Effector memory CD8-positive, alpha-beta T cell (primary cell): ENCODE measurements at regions not wholly inside any gene's neighbourhood (a gene's known extent, or its start where the extent isn't known, plus 50 kb on each side); places are given as distances from the start of the nearest gene placed in this dataset.

Experiments
- ATAC-seq: fragments of 150-1000 bp; cut with Tn5 transposase; replicated peaks from 2 replicates; pipeline ENCODE4 v1.10.0; 2021; ENCODE audit warnings: mild to moderate bottlenecking, moderate library complexity
- DNase-seq, 3 experiments: peaks; one replicate each; pipeline ENCODE4 v3.0.0; 2021
- H3K27ac Mint-ChIP-seq, 2 donors: one replicate each; pipeline ENCODE4 v1.8.0; 2022; ENCODE audit warnings: mild to moderate bottlenecking in 2 of 2, mixed read lengths in 2 of 2, moderate library complexity in 2 of 2
- H3K27me3 Mint-ChIP-seq, 2 donors: one replicate each; pipeline ENCODE4 v1.8.0; 2022; ENCODE audit warnings: mixed read lengths in 2 of 2
- H3K36me3 Mint-ChIP-seq: one replicate; pipeline ENCODE4 v1.8.0; 2022; ENCODE audit warnings: mild to moderate bottlenecking, moderate library complexity, mixed read lengths; ENCODE audit not compliant: insufficient read depth
- H3K4me1 Mint-ChIP-seq, 2 donors: one replicate each; pipeline ENCODE4 v1.8.0; 2022; ENCODE audit warnings: low read depth in 2 of 2, mixed read lengths in 2 of 2
- H3K4me3 Mint-ChIP-seq, 2 donors: one replicate each; pipeline ENCODE4 v1.8.0; 2022; ENCODE audit warnings: mild to moderate bottlenecking in 2 of 2, mixed read lengths in 2 of 2, moderate library complexity in 2 of 2
- H3K9me3 Mint-ChIP-seq, 2 donors: one replicate each; pipeline ENCODE4 v1.8.0; 2022; ENCODE audit warnings: mixed read lengths in 2 of 2

GRCh38 chr10:131747791-131748190 is 153.0 kb upstream of the PPP2R2D start:
- Mint-ChIP-seq H3K4me3 (no peak overlapping the region), H3K27me3 (peaks cover 26 to 65% of the 10 kb centered on the region in 2 donors), H3K36me3 (no peaks in the 10 kb centered on the region), H3K27ac (no peak overlapping the region), H3K4me1 (peaks cover 0 to 7% of the 10 kb centered on the region in 2 donors), H3K9me3 (no peaks in the 10 kb centered on the region)
- ATAC-seq (no peak), DNase-seq (no peak)

DNA sequence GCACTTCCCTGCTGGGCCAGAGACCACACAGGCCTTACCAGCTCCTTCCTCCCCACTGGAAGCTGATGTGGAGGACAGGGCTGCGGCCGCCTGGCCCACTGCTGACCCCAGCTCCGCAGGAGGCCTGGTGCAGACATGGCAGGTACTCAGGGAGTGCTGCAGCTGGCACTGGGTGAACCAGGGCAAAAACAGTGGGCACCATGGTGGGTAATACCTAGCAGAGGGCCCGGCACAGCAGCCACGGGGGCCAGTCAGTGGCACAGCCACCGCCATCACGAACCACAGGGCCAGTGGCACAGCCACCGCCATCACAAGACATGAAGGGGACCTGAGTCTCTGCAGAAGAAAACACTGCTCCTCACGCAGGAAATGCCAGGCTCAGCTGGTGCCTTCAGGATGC is 152.6 kb upstream of the PPP2R2D start:
- ATAC-seq (no peak), DNase-seq (no peak)
- Mint-ChIP-seq H3K9me3 (no peaks in the 10 kb centered on the region), H3K4me1 (peaks cover 0 to 7% of the 10 kb centered on the region in 2 donors), H3K4me3 (no peak overlapping the region), H3K27me3 (peaks cover 26 to 61% of the 10 kb centered on the region in 2 donors), H3K27ac (no peak overlapping the region), H3K36me3 (no peaks in the 10 kb centered on the region)

DNA sequence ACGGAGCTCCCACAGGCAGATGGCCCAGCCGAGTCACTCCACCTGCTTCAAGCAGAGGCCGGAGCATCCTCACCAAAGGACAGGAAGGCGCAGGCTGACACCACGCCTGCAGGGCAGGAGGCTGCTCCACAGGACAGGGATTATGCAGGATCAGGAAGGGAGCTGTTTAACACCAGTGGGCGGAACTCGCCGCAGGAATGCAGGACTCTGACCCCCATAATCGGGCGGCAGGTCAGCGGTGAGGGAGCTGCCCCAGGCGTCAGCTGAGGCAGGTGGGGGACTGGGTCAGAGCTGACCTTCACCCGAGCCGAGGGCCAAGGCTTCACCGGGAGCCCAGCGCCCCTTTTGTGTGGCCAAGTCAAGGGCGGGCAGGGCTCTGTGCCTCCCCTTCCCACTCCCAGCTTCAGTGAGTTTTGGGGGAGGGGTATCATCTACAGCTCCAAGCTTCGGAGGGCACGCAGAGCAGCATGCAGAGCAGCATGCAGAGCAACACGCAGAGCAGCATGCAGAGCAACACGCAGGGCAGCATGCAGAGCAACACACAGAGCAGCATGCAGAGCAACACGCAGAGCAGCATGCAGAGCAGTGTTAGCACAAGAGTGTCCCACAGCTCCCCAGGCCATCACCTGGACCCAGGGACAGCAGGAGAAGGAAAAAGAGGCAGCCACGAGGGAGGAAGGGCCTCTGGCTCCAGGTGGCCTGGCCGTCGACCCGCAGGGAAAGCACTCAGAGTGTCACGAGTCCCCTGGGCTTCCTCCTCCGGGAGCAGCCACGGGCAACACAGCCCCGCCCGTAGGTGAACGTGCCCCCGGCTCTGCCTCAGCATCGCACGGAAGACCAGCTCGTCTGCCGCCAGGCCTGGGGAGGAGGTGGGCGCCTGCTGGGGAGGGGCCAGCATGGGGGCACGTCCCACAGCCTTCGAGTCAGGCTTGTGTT is 151.7 kb upstream of the PPP2R2D start:
- H3K9me3 Mint-ChIP-seq = no peaks in the 10 kb centered on the region
- H3K36me3 Mint-ChIP-seq = no peaks in the 10 kb centered on the region
- H3K4me1 Mint-ChIP-seq = peaks cover 0 to 5% of the 10 kb centered on the region in 2 donors
- ATAC-seq (no peak), DNase-seq (no peak)
- no peak overlapping the region for H3K27ac Mint-ChIP-seq
- H3K4me3 Mint-ChIP-seq = no peak overlapping the region
- H3K27me3 Mint-ChIP-seq = peaks cover 21 to 52% of the 10 kb centered on the region in 2 donors

GRCh38 chr10:131749767-131750142 is 151.1 kb upstream of the PPP2R2D start:
- no peak overlapping the region for H3K4me3 Mint-ChIP-seq
- H3K27ac Mint-ChIP-seq = no peak overlapping the region
- H3K27me3 Mint-ChIP-seq = peaks cover 15 to 46% of the 10 kb centered on the region in 2 donors
- ATAC-seq (no peak), DNase-seq (no peak)
- H3K36me3 Mint-ChIP-seq = no peaks in the 10 kb centered on the region
- H3K9me3 Mint-ChIP-seq = no peaks in the 10 kb centered on the region
- peaks cover 0 to 3% of the 10 kb centered on the region in 2 donors for H3K4me1 Mint-ChIP-seq

DNA sequence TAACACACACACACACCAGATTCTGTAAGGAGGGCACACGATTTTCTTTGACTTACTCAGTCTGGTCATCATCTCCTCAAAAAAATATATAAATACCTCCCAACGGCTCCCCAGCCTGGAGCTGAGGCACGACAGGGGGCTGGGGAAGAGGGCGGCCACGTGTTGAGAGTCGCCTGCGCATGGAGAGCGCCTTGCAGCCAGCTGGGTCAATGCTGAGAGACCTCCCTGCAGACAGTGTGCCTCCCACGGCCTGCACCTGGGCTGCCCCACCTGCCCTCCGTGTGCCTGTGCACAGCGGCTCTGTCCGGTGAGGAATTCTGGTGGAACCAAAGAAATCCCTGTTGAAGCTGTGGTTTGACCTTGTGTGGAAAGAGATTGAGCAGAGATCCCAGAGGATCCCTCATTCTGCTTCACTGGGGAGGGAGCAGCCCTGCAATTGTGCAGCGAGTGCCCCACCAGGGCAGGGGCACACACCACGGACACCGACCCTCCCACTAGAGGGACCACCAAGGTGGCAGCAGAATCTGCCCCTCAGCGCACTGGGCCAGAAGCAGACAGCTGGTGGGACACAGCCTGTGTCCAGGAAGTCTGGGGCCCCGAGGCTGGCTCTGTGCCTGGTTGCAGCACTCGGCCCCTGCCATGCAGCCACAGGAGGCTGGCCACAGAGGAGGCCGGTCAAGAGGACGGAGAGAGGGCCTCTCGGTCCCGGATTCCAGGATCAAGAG is 150.5 kb upstream of the PPP2R2D start:
- DNase-seq = no peak
- peaks cover 9 to 40% of the 10 kb centered on the region in 2 donors for H3K27me3 Mint-ChIP-seq
- no peak overlapping the region for H3K27ac Mint-ChIP-seq
- peaks cover 0 to 3% of the 10 kb centered on the region in 2 donors for H3K4me1 Mint-ChIP-seq
- H3K36me3 Mint-ChIP-seq = no peaks in the 10 kb centered on the region
- ATAC-seq = no peak
- H3K4me3 Mint-ChIP-seq = no peak overlapping the region
- H3K9me3 Mint-ChIP-seq = no peaks in the 10 kb centered on the region

GRCh38 chr10:131750973-131751826 is 149.6 kb upstream of the PPP2R2D start:
- Mint-ChIP-seq H3K4me3 (no peak overlapping the region), H3K27me3 (peaks cover 8 to 38% of the 10 kb centered on the region in 2 donors), H3K9me3 (no peaks in the 10 kb centered on the region), H3K36me3 (no peaks in the 10 kb centered on the region), H3K4me1 (peaks cover 0 to 3% of the 10 kb centered on the region in 2 donors), H3K27ac (peak overlapping the region in 1 of 2 donors; percentile 27)
- no peak for DNase-seq
- ATAC-seq = no peak

DNA sequence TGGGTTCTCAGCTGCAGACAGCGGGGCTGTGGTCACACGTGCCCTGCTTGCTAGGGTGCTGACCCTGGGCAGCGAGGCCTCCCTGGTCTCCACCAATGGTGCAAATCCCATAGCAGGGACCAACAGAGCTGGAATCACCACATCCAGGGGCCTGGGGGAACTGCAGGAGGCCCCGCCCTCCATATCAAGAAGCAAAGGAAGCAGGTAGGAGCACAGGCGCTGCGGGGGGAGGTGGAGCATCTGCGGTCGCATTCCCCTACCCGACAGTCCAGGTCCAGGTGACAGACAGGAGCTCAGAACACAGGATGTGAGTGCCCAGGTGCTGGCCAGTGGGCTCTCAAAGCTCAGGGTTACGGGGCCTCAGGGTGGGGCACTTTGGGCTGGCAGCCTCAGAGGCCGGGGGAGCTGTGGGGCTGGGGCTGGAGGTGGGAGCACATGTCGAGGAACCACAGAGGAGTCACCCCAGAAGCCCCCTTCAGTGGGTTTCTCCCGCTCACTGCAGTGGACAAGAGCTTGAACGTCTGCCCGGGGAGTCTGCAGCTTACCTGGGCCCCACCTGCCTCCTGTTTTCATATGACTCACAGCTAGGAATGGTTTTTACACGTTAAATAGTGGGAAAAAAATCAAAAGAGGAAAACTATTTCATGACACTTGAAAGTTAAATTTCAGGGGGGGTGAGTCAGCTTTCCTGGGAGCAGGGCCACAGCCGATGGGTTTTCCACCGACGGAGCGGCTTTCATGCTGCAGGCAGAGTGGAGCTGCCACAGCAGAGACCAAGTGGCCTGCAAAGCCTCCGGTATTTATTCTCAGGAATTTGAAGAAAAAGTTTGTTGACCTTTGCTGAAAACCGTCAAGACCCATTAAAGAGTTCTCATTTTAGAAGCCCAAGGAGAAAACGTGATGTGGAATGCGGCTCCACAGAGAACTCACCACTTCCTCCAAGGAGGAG is 148.7 kb upstream of the PPP2R2D start:
- DNase-seq = no peak
- Mint-ChIP-seq H3K36me3 (no peaks in the 10 kb centered on the region), H3K27ac (peak overlapping the region in 1 of 2 donors; percentile 27), H3K9me3 (no peaks in the 10 kb centered on the region), H3K27me3 (peaks cover 8 to 35% of the 10 kb centered on the region in 2 donors), H3K4me1 (peaks cover 0 to 3% of the 10 kb centered on the region in 2 donors), H3K4me3 (no peak overlapping the region)
- ATAC-seq = no peak

DNA sequence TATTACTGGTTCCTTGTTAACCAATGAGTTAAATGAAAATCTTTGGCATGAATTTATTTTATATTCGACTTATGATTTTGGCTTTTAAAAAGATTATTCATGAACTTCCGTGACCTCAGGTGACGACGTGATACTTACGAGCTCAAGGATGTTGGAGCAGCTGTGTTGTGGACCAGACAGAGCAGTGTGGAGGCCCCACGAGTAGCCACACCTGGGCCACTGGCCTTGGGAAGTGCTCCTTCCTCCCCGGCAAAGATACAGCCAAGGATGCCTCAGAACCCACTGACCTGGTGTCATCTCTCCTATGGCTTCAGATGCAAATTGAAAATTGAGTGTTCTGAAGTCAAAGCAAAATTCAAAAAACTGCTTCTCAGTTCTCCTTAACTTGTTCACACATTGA is 147.5 kb upstream of the PPP2R2D start:
- Mint-ChIP-seq H3K36me3 (no peaks in the 10 kb centered on the region), H3K4me1 (peaks cover 0 to 3% of the 10 kb centered on the region in 2 donors), H3K9me3 (no peaks in the 10 kb centered on the region), H3K27ac (no peak overlapping the region), H3K27me3 (peaks cover 8 to 29% of the 10 kb centered on the region in 2 donors), H3K4me3 (no peak overlapping the region)
- DNase-seq (no peak), ATAC-seq (no peak)

- ATAC-seq = no peak
- peaks cover 8 to 20% of the 10 kb centered on the region in 2 donors for H3K27me3 Mint-ChIP-seq
- H3K4me3 Mint-ChIP-seq = no peak overlapping the region
- DNase-seq = no peak
- no peak overlapping the region for H3K27ac Mint-ChIP-seq
- no peaks in the 10 kb centered on the region for H3K9me3 Mint-ChIP-seq
- no peaks in the 10 kb centered on the region for H3K36me3 Mint-ChIP-seq
- no peaks in the 10 kb centered on the region for H3K4me1 Mint-ChIP-seq
These were observed 145.6 kb upstream of the PPP2R2D start for GRCh38 chr10:131755200-131755599.

GRCh38 chr10:131757285-131758058 is 143.3 kb upstream of the PPP2R2D start:
- no peak overlapping the region for H3K4me3 Mint-ChIP-seq
- no peak for DNase-seq
- H3K27ac Mint-ChIP-seq = no peak overlapping the region
- no peak for ATAC-seq
- H3K4me1 Mint-ChIP-seq = no peaks in the 10 kb centered on the region
- H3K27me3 Mint-ChIP-seq = peaks cover 20 to 21% of the 10 kb centered on the region in 2 donors
- no peaks in the 10 kb centered on the region for H3K9me3 Mint-ChIP-seq
- H3K36me3 Mint-ChIP-seq = no peaks in the 10 kb centered on the region

- ATAC-seq = no peak
- no peaks in the 10 kb centered on the region for H3K9me3 Mint-ChIP-seq
- no peaks in the 10 kb centered on the region for H3K4me1 Mint-ChIP-seq
- no peak for DNase-seq
- peaks cover 21 to 25% of the 10 kb centered on the region in 2 donors for H3K27me3 Mint-ChIP-seq
- H3K36me3 Mint-ChIP-seq = no peaks in the 10 kb centered on the region
- H3K4me3 Mint-ChIP-seq = no peak overlapping the region
- no peak overlapping the region for H3K27ac Mint-ChIP-seq
These were observed 142.5 kb upstream of the PPP2R2D start for GRCh38 chr10:131758062-131758938.
